BLaER1 treated with 17β-estradiol and CSF1 and Interleukin-3, amounts not matched to agents 10 nM and 100 nM (cell line): ENCODE measurements at regions not wholly inside any gene's neighbourhood (a gene's known extent, or its start where the extent isn't known, plus 50 kb on each side); places are given as distances from the start of the nearest gene placed in this dataset.
"Not testable (repeated sequence)": the region's sequence is repeated elsewhere in the genome, so short reads cannot be mapped to it uniquely, and the experiment has no call there.

Source experiments
- H3K27ac ChIP-seq, 11 experiments: shearing (Covaris generic); formaldehyde crosslinking; 2 replicates each; pipeline ENCODE4 v1.8.1; 2022
- H3K27me3 ChIP-seq, 11 experiments: shearing (Covaris generic); formaldehyde crosslinking; 2 replicates each; pipeline ENCODE4 v1.8.1; 2022
- H3K36me3 ChIP-seq, 11 experiments: shearing (Covaris generic); formaldehyde crosslinking; 2 replicates each; pipeline ENCODE4 v1.8.1; 2022
- H3K4me1 ChIP-seq, 10 experiments: shearing (Covaris generic); formaldehyde crosslinking; 2 replicates each; pipeline ENCODE4 v1.8.1; 2022
- H3K4me2 ChIP-seq, 11 experiments: shearing (Covaris generic); formaldehyde crosslinking; 2 replicates each; pipeline ENCODE4 v1.8.1; 2022
- H3K4me3 ChIP-seq, 10 experiments: shearing (Covaris generic); formaldehyde crosslinking; 2 replicates each; pipeline ENCODE4 v1.8.1; 2022
- H3K9ac ChIP-seq, 11 experiments: shearing (Covaris generic); formaldehyde crosslinking; 2 replicates each; pipeline ENCODE4 v1.8.1; 2022
- H3K9me3 ChIP-seq, 11 experiments: shearing (Covaris generic); formaldehyde crosslinking; replicated peaks in 1 of 11; 2 replicates each; pipeline ENCODE4 v1.8.1; 2022
- H4K20me1 ChIP-seq, 11 experiments: shearing (Covaris generic); formaldehyde crosslinking; 2 replicates each; pipeline ENCODE4 v1.8.1; 2022
- Cebpa-rat ChIP-seq, 11 experiments: shearing (Covaris generic); IDR thresholded peaks; 2 replicates each; pipeline ENCODE4 v1.8.1; 2022

- no peak for TF ChIP-seq Cebpa-rat (IDR thresholded peaks at IDR 0.05)
- H3K36me3 ChIP-seq, result no peaks in the 10 kb centered on the region
- no peak overlapping the region for H3K27ac ChIP-seq
- peaks cover 65 to 100% (median 96%) of the 10 kb centered on the region in 11 experiments for H3K27me3 ChIP-seq
- peaks cover 0 to 2% (median under 1%) of the 10 kb centered on the region in 10 experiments; a peak in 4 of 20 replicates for H3K4me1 ChIP-seq
- H4K20me1 ChIP-seq, result no peaks in the 10 kb centered on the region; a peak in 2 of 22 replicates
- H3K4me3 ChIP-seq, result no peak overlapping the region
- no peak overlapping the region for H3K4me2 ChIP-seq
- no peak overlapping the region for H3K9ac ChIP-seq
- H3K9me3 ChIP-seq, result peaks cover 0 to 3% (median 0%) of the 10 kb centered on the region in 11 experiments; a peak in 1 of 22 replicates
Observed at GRCh38 chrX:68988865-68989264, 160.0 kb downstream of the EFNB1 start.

DNA sequence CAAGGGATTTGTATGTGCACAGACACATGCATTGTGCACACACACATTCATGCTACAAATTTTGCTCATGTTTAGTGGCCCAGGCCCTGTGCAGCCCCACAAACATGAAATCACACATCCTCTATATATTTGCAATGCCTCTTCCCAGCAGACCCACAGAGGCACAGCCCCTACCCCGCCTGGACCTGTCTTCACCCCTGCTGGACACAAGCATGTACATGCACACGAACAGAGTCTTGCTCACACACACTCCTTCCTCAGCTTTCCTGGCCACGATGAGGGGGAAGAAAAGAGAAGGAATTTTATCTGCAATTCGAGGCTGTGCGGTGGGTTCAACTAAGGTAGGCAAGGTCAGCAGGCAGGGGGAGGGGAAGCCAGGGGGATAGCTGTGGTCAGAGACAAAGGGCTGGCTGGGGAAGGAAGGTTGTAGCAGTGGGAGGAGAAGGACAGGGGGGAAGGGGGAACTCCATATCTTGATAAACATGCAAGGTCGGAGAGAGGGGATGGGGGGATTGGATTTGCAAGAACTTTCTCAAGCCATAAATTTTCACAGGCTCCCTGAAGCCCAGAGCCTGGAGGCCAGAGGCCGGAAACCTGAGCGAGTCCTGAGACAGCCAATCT lies 156.4 kb downstream of the EFNB1 start:
- H3K27me3 ChIP-seq, result peaks cover 53 to 100% (median 94%) of the 10 kb centered on the region in 11 experiments
- no peak overlapping the region for H3K4me3 ChIP-seq
- H3K9me3 ChIP-seq, result peaks cover 0 to 3% (median 0%) of the 10 kb centered on the region in 11 experiments; a peak in 1 of 22 replicates
- no peak overlapping the region for H3K9ac ChIP-seq
- H4K20me1 ChIP-seq, result no peaks in the 10 kb centered on the region; a peak in 2 of 22 replicates
- no peak overlapping the region for H3K4me2 ChIP-seq
- no peaks in the 10 kb centered on the region for H3K36me3 ChIP-seq
- H3K27ac ChIP-seq, result no peak overlapping the region
- no peak for TF ChIP-seq Cebpa-rat (IDR thresholded peaks at IDR 0.05)
- H3K4me1 ChIP-seq, result peaks cover 0 to 18% (median 7%) of the 10 kb centered on the region in 10 experiments; a peak in 11 of 20 replicates

DNA sequence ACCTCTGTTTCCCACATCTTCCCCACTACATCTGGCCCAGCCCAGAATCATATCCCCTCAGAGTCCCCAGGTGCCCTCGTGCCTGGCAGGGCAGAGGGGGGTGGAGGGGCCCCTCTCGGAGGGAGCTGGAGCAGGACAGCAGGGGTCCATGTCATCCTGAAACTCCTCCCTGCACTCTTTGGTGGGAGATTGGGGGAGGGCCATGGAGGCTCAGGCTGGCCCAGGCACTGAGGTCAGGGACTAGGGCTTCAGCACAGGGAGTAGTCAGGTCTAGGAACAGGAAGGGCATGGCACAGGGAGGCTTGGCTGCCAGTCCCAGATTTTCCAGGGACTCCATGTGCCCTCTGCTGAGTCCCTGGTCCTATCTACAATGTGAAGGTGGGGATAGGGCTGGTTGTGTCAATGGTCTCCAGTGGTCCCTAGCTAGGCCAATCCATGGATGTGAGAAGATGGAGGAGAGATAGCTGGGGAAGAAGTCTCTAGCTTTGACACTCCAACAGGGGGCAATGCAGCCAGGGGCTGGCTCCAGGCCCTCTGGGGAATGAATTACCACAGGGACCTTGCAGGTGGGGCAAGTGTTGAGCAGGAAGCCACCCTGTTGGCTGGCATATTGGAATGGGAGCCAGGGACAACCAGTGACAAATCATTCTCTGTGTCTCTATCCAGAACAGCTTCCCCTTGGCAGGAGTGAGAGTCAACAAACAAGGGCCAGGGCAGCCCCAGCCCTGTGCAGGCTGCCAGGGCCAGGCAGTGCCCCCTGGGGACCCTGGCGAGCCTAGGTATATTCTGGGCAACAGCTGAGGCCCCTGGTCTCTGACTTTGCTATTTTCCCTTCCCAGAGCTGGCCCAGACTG lies 154.4 kb downstream of the EFNB1 start:
- Histone ChIP-seq H3K4me1 (peaks cover 0 to 18% (median 7%) of the 10 kb centered on the region in 10 experiments; a peak in 11 of 20 replicates), H3K9ac (no peak overlapping the region), H3K27ac (no peak overlapping the region), H3K9me3 (no peaks in the 10 kb centered on the region), H3K27me3 (peaks cover 56 to 100% (median 93%) of the 10 kb centered on the region in 11 experiments), H4K20me1 (no peaks in the 10 kb centered on the region; a peak in 2 of 22 replicates), H3K36me3 (no peaks in the 10 kb centered on the region), H3K4me3 (no peak overlapping the region), H3K4me2 (peak overlapping the region in 6 of 11 experiments; percentile 3 to 36 (median 20); a peak in 5 of 22 replicates)
- TF ChIP-seq Cebpa-rat (IDR thresholded peaks at IDR 0.05), result no peak

GRCh38 chrX:68982476-68982875 lies 153.7 kb downstream of the EFNB1 start:
- Histone ChIP-seq H3K36me3 (no peaks in the 10 kb centered on the region), H3K4me3 (no peak overlapping the region), H3K9ac (no peak overlapping the region), H3K4me2 (peak overlapping the region in 3 of 11 experiments; percentile 25 to 30 (median 30); a peak in 4 of 22 replicates), H3K27ac (no peak overlapping the region), H4K20me1 (no peaks in the 10 kb centered on the region; a peak in 2 of 22 replicates), H3K27me3 (peaks cover 52 to 99% (median 91%) of the 10 kb centered on the region in 11 experiments), H3K4me1 (peaks cover 0 to 18% (median 7%) of the 10 kb centered on the region in 10 experiments; a peak in 11 of 20 replicates), H3K9me3 (no peaks in the 10 kb centered on the region)
- TF ChIP-seq Cebpa-rat (IDR thresholded peaks at IDR 0.05), result no peak

GRCh38 chrX:68980906-68981616 lies 152.2 kb downstream of the EFNB1 start:
- Histone ChIP-seq H3K9ac (no peak overlapping the region), H3K4me2 (no peak overlapping the region), H3K27ac (no peak overlapping the region), H3K4me1 (peaks cover 0 to 18% (median 7%) of the 10 kb centered on the region in 10 experiments; a peak in 11 of 20 replicates), H3K36me3 (no peaks in the 10 kb centered on the region), H3K4me3 (no peak overlapping the region), H4K20me1 (no peaks in the 10 kb centered on the region; a peak in 2 of 22 replicates), H3K9me3 (peaks cover under 1 to 12% (median 10%) of the 10 kb centered on the region in 11 experiments; a peak in 14 of 22 replicates), H3K27me3 (peaks cover 53 to 99% (median 91%) of the 10 kb centered on the region in 11 experiments)
- TF ChIP-seq Cebpa-rat (IDR thresholded peaks at IDR 0.05), result no peak

GRCh38 chrX:68978655-68979054 lies 149.8 kb downstream of the EFNB1 start:
- H3K4me3 ChIP-seq, result no peak overlapping the region
- TF ChIP-seq Cebpa-rat (IDR thresholded peaks at IDR 0.05), result no peak
- no peak overlapping the region for H3K4me2 ChIP-seq
- H4K20me1 ChIP-seq, result no peaks in the 10 kb centered on the region; a peak in 2 of 22 replicates
- peaks cover 0 to 14% (median 4%) of the 10 kb centered on the region in 10 experiments; a peak in 11 of 20 replicates for H3K4me1 ChIP-seq
- no peaks in the 10 kb centered on the region for H3K36me3 ChIP-seq
- no peak overlapping the region for H3K27ac ChIP-seq
- no peak overlapping the region for H3K9ac ChIP-seq
- H3K9me3 ChIP-seq, result peaks cover 8 to 26% (median 20%) of the 10 kb centered on the region in 11 experiments; a peak in 18 of 22 replicates
- peaks cover 55 to 94% (median 85%) of the 10 kb centered on the region in 11 experiments for H3K27me3 ChIP-seq

DNA sequence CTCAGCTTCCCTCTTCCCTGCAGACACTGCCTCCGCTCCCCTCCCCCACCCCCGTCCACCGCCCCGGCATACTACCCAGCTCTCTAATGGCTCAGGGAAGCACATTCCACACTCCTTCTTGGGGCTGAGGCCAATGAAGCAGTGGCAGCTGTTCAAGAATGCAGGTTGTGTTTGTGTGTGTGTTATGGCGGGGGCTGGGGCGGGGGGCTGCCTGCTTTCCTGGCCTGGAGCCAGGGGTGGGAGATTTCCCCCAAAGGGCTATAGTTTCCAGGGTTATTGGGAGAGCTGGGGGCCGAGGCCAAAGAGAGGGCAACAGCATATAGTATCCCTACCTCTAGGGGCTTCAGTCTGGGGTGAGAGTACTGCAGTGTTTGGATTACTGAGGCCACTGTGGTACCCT lies 149.4 kb downstream of the EFNB1 start:
- Histone ChIP-seq H4K20me1 (no peaks in the 10 kb centered on the region; a peak in 1 of 22 replicates), H3K27ac (no peak overlapping the region), H3K9ac (no peak overlapping the region), H3K4me3 (no peak overlapping the region), H3K36me3 (no peaks in the 10 kb centered on the region), H3K4me2 (no peak overlapping the region), H3K4me1 (peaks cover 0 to 10% (median 2%) of the 10 kb centered on the region in 10 experiments; a peak in 7 of 20 replicates), H3K9me3 (peaks cover 9 to 30% (median 24%) of the 10 kb centered on the region in 11 experiments; a peak in 18 of 22 replicates), H3K27me3 (peaks cover 55 to 94% (median 82%) of the 10 kb centered on the region in 11 experiments)
- no peak for TF ChIP-seq Cebpa-rat (IDR thresholded peaks at IDR 0.05)

- TF ChIP-seq Cebpa-rat (IDR thresholded peaks at IDR 0.05), result no peak
Observed at GRCh38 chrX:68953331-68953730, 124.5 kb downstream of the EFNB1 start.

GRCh38 chrX:68951942-68952619 lies 123.3 kb downstream of the EFNB1 start:
- not testable (repeated sequence) for H4K20me1 ChIP-seq, H3K4me2 ChIP-seq, H3K4me3 ChIP-seq, H3K9ac ChIP-seq, H3K36me3 ChIP-seq, H3K27ac ChIP-seq
- Histone ChIP-seq H3K4me1 (peaks cover 0 to 11% (median 10%) of the 10 kb centered on the region in 10 experiments; a peak in 15 of 20 replicates), H3K9me3 (peaks cover 11 to 39% (median 26%) of the 10 kb centered on the region in 11 experiments; a peak in 21 of 22 replicates), H3K27me3 (peaks cover 49 to 87% (median 70%) of the 10 kb centered on the region in 11 experiments)

More at GRCh38 chrX:68953331-68953730, 124.5 kb downstream of the EFNB1 start:
- Histone ChIP-seq H3K9me3 (peaks cover 11 to 39% (median 26%) of the 10 kb centered on the region in 11 experiments; a peak in 21 of 22 replicates), H3K4me2 (no peak overlapping the region), H3K9ac (no peak overlapping the region), H3K27me3 (peaks cover 42 to 85% (median 63%) of the 10 kb centered on the region in 11 experiments), H3K27ac (no peak overlapping the region), H3K36me3 (no peaks in the 10 kb centered on the region), H3K4me1 (no peaks in the 10 kb centered on the region), H3K4me3 (no peak overlapping the region), H4K20me1 (no peaks in the 10 kb centered on the region)
